WERI-Rb-1 (cell line): ENCODE measurements at regions not wholly inside any gene's neighbourhood (a gene's known extent, or its start where the extent isn't known, plus 50 kb on each side); places are given as distances from the start of the nearest gene placed in this dataset.

Experiments used
- DNase-seq: peaks from one replicate; pipeline ENCODE4 v3.0.0-alpha.2; 2020
- H3K27ac ChIP-seq: fragments of 250-450 bp; sonication (Bioruptor Pico); 2 replicates; pipeline ENCODE4 v1.5.1; 2020; ENCODE audit warnings: mild to moderate bottlenecking, moderate library complexity
- H3K27me3 ChIP-seq: fragments of 250-450 bp; sonication (Bioruptor Pico); 2 replicates; pipeline ENCODE4 v1.5.1; 2021; ENCODE audit warnings: mild to moderate bottlenecking, low read depth, moderate library complexity; ENCODE audit not compliant: insufficient read depth, severe bottlenecking
- H3K36me3 ChIP-seq: fragments of 250-450 bp; sonication (Bioruptor Pico); 2 replicates; pipeline ENCODE4 v1.5.1; 2020; ENCODE audit warnings: mild to moderate bottlenecking, moderate library complexity
- H3K4me3 ChIP-seq: 2 replicates; pipeline ENCODE4 v1.5.1; 2011; ENCODE audit warnings: low read depth, mild to moderate bottlenecking, control low read depth, low read length
- H3K9me3 ChIP-seq: fragments of 250-450 bp; sonication (Bioruptor Pico); 2 replicates; pipeline ENCODE4 v1.5.1; 2021; ENCODE audit warnings: mild to moderate bottlenecking, moderate library complexity; ENCODE audit not compliant: severe bottlenecking
- TF ChIP-seq, protein P1 (sequence below): IDR thresholded peaks from 2 replicates; pipeline ENCODE4 v1.5.1; 2011; ENCODE audit warnings: low read depth, mild to moderate bottlenecking, control low read depth, inconsistent platforms, low read length

DNA sequence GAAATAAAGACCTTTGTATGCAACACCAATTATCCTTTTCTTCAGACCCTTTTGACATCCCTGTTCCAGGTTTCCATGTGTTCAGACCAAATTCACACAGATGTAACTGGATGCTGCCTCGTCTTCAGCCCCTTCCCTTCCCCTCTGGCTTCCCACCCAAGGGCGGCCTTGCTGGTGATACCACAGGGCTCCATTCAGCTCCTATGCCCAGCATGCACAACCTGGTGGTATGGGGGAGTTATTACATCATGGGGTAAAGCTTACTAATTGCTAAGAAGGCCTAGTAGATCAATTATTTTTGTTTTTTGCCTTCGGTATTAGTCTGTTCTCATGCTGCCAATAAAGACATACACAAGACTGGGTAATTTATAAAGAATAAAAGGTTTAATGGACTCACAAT lies 317.0 kb upstream of the CXXC4 start:
- H3K4me3 ChIP-seq = no peak overlapping the region
- H3K9me3 ChIP-seq = no peaks in the 10 kb centered on the region
- TF ChIP-seq, protein P1, sequence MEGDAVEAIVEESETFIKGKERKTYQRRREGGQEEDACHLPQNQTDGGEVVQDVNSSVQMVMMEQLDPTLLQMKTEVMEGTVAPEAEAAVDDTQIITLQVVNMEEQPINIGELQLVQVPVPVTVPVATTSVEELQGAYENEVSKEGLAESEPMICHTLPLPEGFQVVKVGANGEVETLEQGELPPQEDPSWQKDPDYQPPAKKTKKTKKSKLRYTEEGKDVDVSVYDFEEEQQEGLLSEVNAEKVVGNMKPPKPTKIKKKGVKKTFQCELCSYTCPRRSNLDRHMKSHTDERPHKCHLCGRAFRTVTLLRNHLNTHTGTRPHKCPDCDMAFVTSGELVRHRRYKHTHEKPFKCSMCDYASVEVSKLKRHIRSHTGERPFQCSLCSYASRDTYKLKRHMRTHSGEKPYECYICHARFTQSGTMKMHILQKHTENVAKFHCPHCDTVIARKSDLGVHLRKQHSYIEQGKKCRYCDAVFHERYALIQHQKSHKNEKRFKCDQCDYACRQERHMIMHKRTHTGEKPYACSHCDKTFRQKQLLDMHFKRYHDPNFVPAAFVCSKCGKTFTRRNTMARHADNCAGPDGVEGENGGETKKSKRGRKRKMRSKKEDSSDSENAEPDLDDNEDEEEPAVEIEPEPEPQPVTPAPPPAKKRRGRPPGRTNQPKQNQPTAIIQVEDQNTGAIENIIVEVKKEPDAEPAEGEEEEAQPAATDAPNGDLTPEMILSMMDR = 0 out of 2 replicates have a peak, but pooled peaks have one; percentile 14
- peak; percentile 13 for DNase-seq
- H3K27me3 ChIP-seq = no peaks in the 10 kb centered on the region
- H3K27ac ChIP-seq = no peak overlapping the region
- H3K36me3 ChIP-seq = no peaks in the 10 kb centered on the region

DNA sequence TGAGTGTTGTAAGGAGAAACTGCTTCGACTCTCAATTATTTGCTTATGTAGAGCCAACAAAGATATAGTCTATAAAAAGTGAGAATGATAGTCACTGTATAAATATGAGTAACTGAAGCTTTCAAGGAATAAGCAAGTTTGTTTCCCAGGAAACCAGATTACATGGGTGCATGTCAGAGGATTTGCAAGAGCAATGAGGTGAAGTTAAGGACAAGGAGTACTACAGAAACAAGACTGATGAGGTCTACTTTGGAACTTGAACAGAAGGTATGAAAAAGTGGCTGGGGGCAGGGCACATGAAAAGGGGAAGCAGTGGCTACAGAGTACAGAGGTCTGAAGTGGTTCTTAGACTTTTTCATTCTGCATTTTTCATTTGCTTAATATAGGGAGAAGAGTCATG lies 321.0 kb upstream of the CXXC4 start:
- Histone ChIP-seq H3K27ac (no peak overlapping the region), H3K27me3 (no peaks in the 10 kb centered on the region), H3K4me3 (no peak overlapping the region), H3K9me3 (no peaks in the 10 kb centered on the region), H3K36me3 (no peaks in the 10 kb centered on the region)
- TF ChIP-seq, protein P1 = no peak
- peak; percentile 36 for DNase-seq

DNA sequence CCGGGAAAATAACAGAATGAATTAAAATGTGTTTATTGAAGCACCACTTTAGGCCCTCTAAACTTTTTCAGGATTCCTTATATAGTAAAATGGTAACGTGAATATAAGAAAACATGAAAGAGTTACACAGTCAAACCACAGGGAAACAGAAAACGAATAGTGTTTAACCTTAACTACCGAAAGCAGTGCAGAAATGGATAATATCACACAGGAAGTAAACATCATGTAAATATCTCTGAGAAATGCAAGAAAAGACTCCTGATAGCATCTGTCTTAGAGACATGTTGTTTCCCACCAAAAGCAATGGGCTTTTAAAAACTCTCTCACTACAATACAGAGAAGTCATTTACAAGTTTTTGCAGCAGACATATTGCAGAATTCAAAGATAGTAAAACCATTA lies 323.9 kb upstream of the CXXC4 start:
- Histone ChIP-seq H3K36me3 (no peaks in the 10 kb centered on the region), H3K27ac (no peak overlapping the region), H3K27me3 (no peaks in the 10 kb centered on the region), H3K4me3 (no peak overlapping the region), H3K9me3 (no peaks in the 10 kb centered on the region)
- no peak for DNase-seq
- TF ChIP-seq, protein P1 = no peak

DNA sequence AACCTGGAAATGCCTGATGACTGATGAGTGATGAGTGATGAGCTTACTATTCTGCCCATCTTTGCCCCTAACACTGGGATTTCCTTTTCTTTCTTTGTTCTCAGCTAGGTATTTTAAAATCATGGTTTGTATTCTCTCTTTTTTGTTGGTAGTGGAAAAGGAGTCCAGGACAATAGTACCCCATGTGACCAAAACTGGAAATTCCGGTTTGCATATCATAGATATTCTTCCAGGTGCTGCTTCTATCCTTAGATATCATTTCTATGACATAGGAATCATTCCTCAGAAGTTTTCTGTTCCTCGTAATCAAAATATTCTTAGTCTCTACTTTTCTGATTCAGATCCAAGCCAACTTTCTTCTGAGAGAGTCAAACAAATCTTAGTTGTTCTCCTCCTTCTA lies 320.5 kb upstream of the TET2 start:
- TF ChIP-seq, protein P1 = no peak
- DNase-seq = no peak
- Histone ChIP-seq H3K27ac (no peak overlapping the region), H3K9me3 (no peaks in the 10 kb centered on the region), H3K36me3 (no peaks in the 10 kb centered on the region), H3K27me3 (no peaks in the 10 kb centered on the region), H3K4me3 (no peak overlapping the region)

DNA sequence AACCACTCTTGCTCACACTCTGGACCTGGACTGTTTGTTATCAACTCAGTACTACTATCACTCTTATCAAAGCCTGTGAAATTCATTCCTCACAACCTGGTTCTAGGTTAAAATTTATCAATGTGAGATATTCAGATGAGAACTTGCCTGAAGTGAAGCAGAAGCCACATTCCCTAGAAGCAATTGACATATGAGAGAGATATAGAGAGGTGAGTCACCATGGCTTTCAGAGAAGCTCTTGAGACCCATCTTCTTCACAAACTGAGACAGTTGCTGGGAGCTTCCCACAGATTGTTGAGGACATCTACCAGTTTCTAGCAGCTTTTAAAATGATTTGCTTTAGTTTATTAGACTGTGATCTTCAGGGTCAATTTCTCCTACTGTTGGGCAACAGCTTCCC lies 316.9 kb upstream of the TET2 start:
- DNase-seq = no peak
- Histone ChIP-seq H3K9me3 (no peaks in the 10 kb centered on the region), H3K36me3 (no peaks in the 10 kb centered on the region), H3K27me3 (no peaks in the 10 kb centered on the region), H3K27ac (no peak overlapping the region), H3K4me3 (no peak overlapping the region)
- TF ChIP-seq, protein P1 = no peak

DNA sequence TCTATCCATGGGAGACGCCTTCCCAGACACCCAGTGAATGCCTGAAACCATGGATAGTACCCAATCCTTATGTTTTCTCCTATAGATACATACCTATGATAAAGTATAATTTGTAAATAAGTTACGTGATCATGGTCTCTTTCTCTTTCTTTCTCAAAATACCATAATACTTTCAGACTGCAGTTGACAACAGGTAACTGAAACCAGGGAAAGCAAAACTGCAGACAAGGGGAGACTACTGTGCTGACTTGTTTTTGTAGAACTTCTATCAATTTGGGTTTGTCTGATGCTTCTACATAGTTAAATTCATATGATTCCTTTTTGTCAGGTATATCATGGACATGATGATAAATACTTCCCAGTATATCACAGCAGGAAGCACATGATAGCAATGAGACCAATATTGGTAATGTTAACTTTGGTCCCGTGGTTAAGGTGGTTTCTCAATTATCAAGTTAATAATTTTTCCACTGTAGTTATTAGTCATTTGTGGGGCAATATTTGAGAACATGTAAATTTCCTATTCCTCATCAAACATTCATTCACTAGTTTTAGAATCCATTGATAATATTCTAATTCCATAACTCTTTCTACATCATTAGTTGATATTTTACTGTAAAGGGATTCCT lies 298.0 kb upstream of the TET2 start:
- TF ChIP-seq, protein P1 = no peak
- Histone ChIP-seq H3K4me3 (no peak overlapping the region), H3K9me3 (no peaks in the 10 kb centered on the region), H3K27ac (no peak overlapping the region), H3K36me3 (no peaks in the 10 kb centered on the region), H3K27me3 (no peaks in the 10 kb centered on the region)
- DNase-seq = no peak
